ENCODE measurements at regions not wholly inside any gene's neighbourhood (a gene's known extent, or its start where the extent isn't known, plus 50 kb on each side); places are given as distances from the start of the nearest gene placed in this dataset.

DNA sequence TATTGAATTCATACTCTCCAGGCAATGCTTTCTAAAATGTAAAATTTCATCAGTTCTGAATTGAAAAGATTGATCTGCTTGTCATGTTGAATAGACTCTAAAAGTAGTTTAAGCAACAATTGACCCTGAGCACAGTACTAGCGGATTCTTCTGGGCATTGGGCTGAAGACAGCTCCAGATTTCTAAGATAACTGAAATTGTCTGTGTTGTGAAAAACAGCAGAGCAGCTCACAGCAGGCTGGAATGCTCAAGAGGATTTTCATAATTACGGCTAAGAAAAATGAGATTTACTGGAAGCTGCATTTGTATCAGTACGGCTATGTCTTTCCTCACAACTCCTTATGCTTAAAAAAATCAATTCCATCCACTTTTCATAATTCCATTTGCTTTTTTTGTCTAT, 373.7 kb downstream of the HACE1 start:
- H3K4me3 ChIP-seq = no peak overlapping the region
- H3K27me3 ChIP-seq (ENCODE audit: control insufficient read depth in 3 of 3, insufficient read depth in 3 of 3, low read length in 2 of 3) = no peaks in the 10 kb centered on the region
- no peak overlapping the region for H3K27ac ChIP-seq (ENCODE audit: low read depth in 1 of 2, low read length in 1 of 2)
- H3K9me3 ChIP-seq (ENCODE audit: control insufficient read depth in 4 of 4, insufficient read depth in 3 of 4, low read length in 3 of 4) = no peaks in the 10 kb centered on the region
- TF ChIP-seq, protein P1, sequence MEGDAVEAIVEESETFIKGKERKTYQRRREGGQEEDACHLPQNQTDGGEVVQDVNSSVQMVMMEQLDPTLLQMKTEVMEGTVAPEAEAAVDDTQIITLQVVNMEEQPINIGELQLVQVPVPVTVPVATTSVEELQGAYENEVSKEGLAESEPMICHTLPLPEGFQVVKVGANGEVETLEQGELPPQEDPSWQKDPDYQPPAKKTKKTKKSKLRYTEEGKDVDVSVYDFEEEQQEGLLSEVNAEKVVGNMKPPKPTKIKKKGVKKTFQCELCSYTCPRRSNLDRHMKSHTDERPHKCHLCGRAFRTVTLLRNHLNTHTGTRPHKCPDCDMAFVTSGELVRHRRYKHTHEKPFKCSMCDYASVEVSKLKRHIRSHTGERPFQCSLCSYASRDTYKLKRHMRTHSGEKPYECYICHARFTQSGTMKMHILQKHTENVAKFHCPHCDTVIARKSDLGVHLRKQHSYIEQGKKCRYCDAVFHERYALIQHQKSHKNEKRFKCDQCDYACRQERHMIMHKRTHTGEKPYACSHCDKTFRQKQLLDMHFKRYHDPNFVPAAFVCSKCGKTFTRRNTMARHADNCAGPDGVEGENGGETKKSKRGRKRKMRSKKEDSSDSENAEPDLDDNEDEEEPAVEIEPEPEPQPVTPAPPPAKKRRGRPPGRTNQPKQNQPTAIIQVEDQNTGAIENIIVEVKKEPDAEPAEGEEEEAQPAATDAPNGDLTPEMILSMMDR (IDR thresholded peaks at IDR 0.05; ENCODE audit: control extremely low read depth, extremely low read depth) = no peak
- no peak overlapping the region for H3K9ac ChIP-seq (ENCODE audit: insufficient read depth in 1 of 2, low read length in 2 of 2)
- WGBS, 2 donors = 87 to 89% methylated on average over 3 of the region's 3 CpGs
- no peak for DNase-seq
- H3K4me1 ChIP-seq (ENCODE audit: control insufficient read depth in 5 of 5, insufficient read depth in 5 of 5, low read length in 5 of 5) = no peaks in the 10 kb centered on the region
- H3K36me3 ChIP-seq (ENCODE audit: control insufficient read depth in 4 of 4, insufficient read depth in 4 of 4, low read length in 4 of 4) = no peaks in the 10 kb centered on the region
- no peak for ATAC-seq (ENCODE audit: insufficient read depth, low FRiP score)

GRCh38 chr6:104484626-104485025, 375.1 kb downstream of the HACE1 start:
- no peak for ATAC-seq (ENCODE audit: insufficient read depth, low FRiP score)

GRCh38 chr6:104484191-104484590, 375.5 kb downstream of the HACE1 start:
- Histone ChIP-seq H3K4me3 (no peak overlapping the region), H3K27ac (ENCODE audit: low read depth in 1 of 2, low read length in 1 of 2) (no peak overlapping the region), H3K36me3 (ENCODE audit: control insufficient read depth in 4 of 4, insufficient read depth in 4 of 4, low read length in 4 of 4) (no peaks in the 10 kb centered on the region), H3K27me3 (ENCODE audit: control insufficient read depth in 3 of 3, insufficient read depth in 3 of 3, low read length in 2 of 3) (no peaks in the 10 kb centered on the region), H3K4me1 (ENCODE audit: control insufficient read depth in 5 of 5, insufficient read depth in 5 of 5, low read length in 5 of 5) (no peaks in the 10 kb centered on the region), H3K9me3 (ENCODE audit: control insufficient read depth in 4 of 4, insufficient read depth in 3 of 4, low read length in 3 of 4) (no peaks in the 10 kb centered on the region), H3K9ac (ENCODE audit: insufficient read depth in 1 of 2, low read length in 2 of 2) (no peak overlapping the region)
- TF ChIP-seq, protein P1 (IDR thresholded peaks at IDR 0.05; ENCODE audit: control extremely low read depth, extremely low read depth) = no peak
- DNase-seq (no peak), ATAC-seq (ENCODE audit: insufficient read depth, low FRiP score) (no peak)
- WGBS, 2 donors = 57 to 90% methylated on average over 1 of the region's 1 CpG

More at GRCh38 chr6:104484626-104485025, 375.1 kb downstream of the HACE1 start:
- Histone ChIP-seq H3K27ac (ENCODE audit: low read depth in 1 of 2, low read length in 1 of 2) (no peak overlapping the region), H3K4me1 (ENCODE audit: control insufficient read depth in 5 of 5, insufficient read depth in 5 of 5, low read length in 5 of 5) (no peaks in the 10 kb centered on the region), H3K36me3 (ENCODE audit: control insufficient read depth in 4 of 4, insufficient read depth in 4 of 4, low read length in 4 of 4) (no peaks in the 10 kb centered on the region), H3K9ac (ENCODE audit: insufficient read depth in 1 of 2, low read length in 2 of 2) (no peak overlapping the region), H3K9me3 (ENCODE audit: control insufficient read depth in 4 of 4, insufficient read depth in 3 of 4, low read length in 3 of 4) (no peaks in the 10 kb centered on the region), H3K4me3 (no peak overlapping the region), H3K27me3 (ENCODE audit: control insufficient read depth in 3 of 3, insufficient read depth in 3 of 3, low read length in 2 of 3) (no peaks in the 10 kb centered on the region)
- no peak for DNase-seq
- 59 to 78% methylated on average over 3 of the region's 3 CpGs for WGBS, 2 donors
- TF ChIP-seq, protein P1 (IDR thresholded peaks at IDR 0.05; ENCODE audit: control extremely low read depth, extremely low read depth) = no peak

- H3K4me3 ChIP-seq = no peak overlapping the region
- no peak for ATAC-seq (ENCODE audit: insufficient read depth, low FRiP score)
- H3K36me3 ChIP-seq (ENCODE audit: control insufficient read depth in 4 of 4, insufficient read depth in 4 of 4, low read length in 4 of 4) = no peaks in the 10 kb centered on the region
- H3K4me1 ChIP-seq (ENCODE audit: control insufficient read depth in 5 of 5, insufficient read depth in 5 of 5, low read length in 5 of 5) = no peaks in the 10 kb centered on the region
- DNase-seq = peak in 2 of 3 donors; percentile 7 to 31
- TF ChIP-seq, protein P1 (IDR thresholded peaks at IDR 0.05; ENCODE audit: control extremely low read depth, extremely low read depth) = no peak
- H3K27me3 ChIP-seq (ENCODE audit: control insufficient read depth in 3 of 3, insufficient read depth in 3 of 3, low read length in 2 of 3) = no peaks in the 10 kb centered on the region
- no peak overlapping the region for H3K9ac ChIP-seq (ENCODE audit: insufficient read depth in 1 of 2, low read length in 2 of 2)
- H3K27ac ChIP-seq (ENCODE audit: low read depth in 1 of 2, low read length in 1 of 2) = no peak overlapping the region
- WGBS, 2 donors = 10 to 18% methylated on average over 2 of the region's 2 CpGs
- no peaks in the 10 kb centered on the region for H3K9me3 ChIP-seq (ENCODE audit: control insufficient read depth in 4 of 4, insufficient read depth in 3 of 4, low read length in 3 of 4)
Observed at GRCh38 chr6:104483225-104483834, 376.4 kb downstream of the HACE1 start.
